MM.1S (cell line): ENCODE measurements at regions not wholly inside any gene's neighbourhood (a gene's known extent, or its start where the extent isn't known, plus 50 kb on each side); places are given as distances from the start of the nearest gene placed in this dataset.

Source experiments
- DNase-seq: peaks from one replicate; pipeline ENCODE4 v3.0.0-alpha.2; 2015
- H2AFZ ChIP-seq: fragments of 300-600 bp; sonication (generic); 2 replicates; pipeline ENCODE4 v1.6.0; 2016; ENCODE audit warnings: antibody characterized with exemption, low read length
- H3F3A ChIP-seq: fragments of 300-600 bp; sonication (generic); 2 replicates; pipeline ENCODE4 v1.6.1; 2016; ENCODE audit warnings: mild to moderate bottlenecking, antibody characterized with exemption, low read length, moderate library complexity, mixed read lengths; ENCODE audit not compliant: insufficient read depth
- H3K27ac ChIP-seq: fragments of 300-600 bp; sonication (generic); 2 replicates; pipeline ENCODE4 v1.5.1; 2016; ENCODE audit warnings: mild to moderate bottlenecking, low read length
- H3K27me3 ChIP-seq: fragments of 300-600 bp; sonication (generic); replicated peaks from 2 replicates; pipeline ENCODE4 v1.6.0; 2016; ENCODE audit warnings: low read length; ENCODE audit not compliant: insufficient read depth
- H3K36me3 ChIP-seq: fragments of 300-600 bp; sonication (generic); replicated peaks from 2 replicates; pipeline ENCODE4 v1.6.1; 2016; ENCODE audit warnings: mild to moderate bottlenecking, low read length, mixed read lengths; ENCODE audit not compliant: insufficient read depth
- H3K4me1 ChIP-seq: fragments of 300-600 bp; sonication (generic); 2 replicates; pipeline ENCODE4 v1.6.1; 2016; ENCODE audit warnings: low read length, mixed read lengths
- H3K4me2 ChIP-seq: fragments of 300-600 bp; sonication (generic); 2 replicates; pipeline ENCODE4 v1.6.0; 2016; ENCODE audit warnings: low read depth, low read length
- H3K4me3 ChIP-seq: fragments of 300-600 bp; sonication (generic); 2 replicates; pipeline ENCODE4 v1.5.1; 2016; ENCODE audit warnings: low read length, mixed read lengths
- H3K79me2 ChIP-seq: fragments of 300-600 bp; sonication (generic); 2 replicates; pipeline ENCODE4 v1.6.1; 2016; ENCODE audit warnings: mixed run types, low read length, mixed read lengths
- H3K9ac ChIP-seq: fragments of 300-600 bp; sonication (generic); 2 replicates; pipeline ENCODE4 v1.6.1; 2016; ENCODE audit warnings: low read length, mixed read lengths
- H3K9me2 ChIP-seq: fragments of 300-600 bp; sonication (generic); replicated peaks from 2 replicates; pipeline ENCODE4 v1.6.1; 2016; ENCODE audit warnings: mild to moderate bottlenecking, low read length, mixed read lengths; ENCODE audit not compliant: insufficient read depth
- H3K9me3 ChIP-seq: fragments of 300-600 bp; sonication (generic); replicated peaks from 2 replicates; pipeline ENCODE4 v1.6.1; 2016; ENCODE audit warnings: mild to moderate bottlenecking, low read length, mixed read lengths; ENCODE audit not compliant: insufficient read depth
- H4K20me1 ChIP-seq: fragments of 300-600 bp; sonication (generic); 2 replicates; pipeline ENCODE4 v1.6.1; 2016; ENCODE audit warnings: mild to moderate bottlenecking, low read length, moderate library complexity, mixed read lengths; ENCODE audit not compliant: insufficient read depth
- CTCF ChIP-seq: fragments of 300-600 bp; sonication (generic); IDR thresholded peaks from 2 replicates; pipeline ENCODE4 v1.5.1; 2016; ENCODE audit warnings: antibody characterized with exemption, low read length, mixed read lengths
- EZH2 ChIP-seq: fragments of 300-600 bp; sonication (generic); optimal IDR thresholded peaks from 2 replicates; pipeline ENCODE3; 2017; ENCODE audit warnings: low read depth, mild to moderate bottlenecking, antibody characterized with exemption, low read length, mixed read lengths
- EZH2phosphoT487 ChIP-seq: fragments of 300-600 bp; sonication (generic); IDR thresholded peaks from 2 replicates; pipeline ENCODE4 v1.6.1; 2018; ENCODE audit warnings: antibody characterized with exemption, low read length

- Histone ChIP-seq H3K4me3 (no peak overlapping the region), H3K4me2 (no peak overlapping the region), H3K79me2 (no peaks in the 10 kb centered on the region), H3K4me1 (no peaks in the 10 kb centered on the region), H3K27ac (no peak overlapping the region), H2AFZ (no peak overlapping the region), H3K9me2 (no peaks in the 10 kb centered on the region), H3K9ac (no peak overlapping the region), H3K36me3 (no peaks in the 10 kb centered on the region), H3F3A (no peaks in the 10 kb centered on the region), H4K20me1 (no peaks in the 10 kb centered on the region), H3K27me3 (no peaks in the 10 kb centered on the region), H3K9me3 (no peaks in the 10 kb centered on the region)
- no peak for TF ChIP-seq CTCF
- TF ChIP-seq EZH2phosphoT487 = no peak
- no peak for TF ChIP-seq EZH2
- DNase-seq = no peak
Measured at GRCh38 chr10:121154846-121155245, 303.7 kb downstream of the WDR11 start.

- no peaks in the 10 kb centered on the region; the same call in 1 of the 2 replicates for H3K9me3 ChIP-seq
- H3K4me3 ChIP-seq = no peak overlapping the region
- no peak overlapping the region for H3K9ac ChIP-seq
- no peak overlapping the region for H2AFZ ChIP-seq
- no peak overlapping the region for H3K4me2 ChIP-seq
- no peaks in the 10 kb centered on the region for H3K79me2 ChIP-seq
- H3K36me3 ChIP-seq = no peaks in the 10 kb centered on the region
- no peaks in the 10 kb centered on the region for H3F3A ChIP-seq
- no peak overlapping the region for H3K27ac ChIP-seq
- no peaks in the 10 kb centered on the region for H3K27me3 ChIP-seq
- no peaks in the 10 kb centered on the region for H4K20me1 ChIP-seq
- TF ChIP-seq EZH2 = no peak
- H3K4me1 ChIP-seq = no peaks in the 10 kb centered on the region
- no peak for DNase-seq
- H3K9me2 ChIP-seq = no peaks in the 10 kb centered on the region
Measured at GRCh38 chr10:121155742-121156474, 304.7 kb downstream of the WDR11 start.

- no peaks in the 10 kb centered on the region for H3K4me1 ChIP-seq
- H3K9me3 ChIP-seq = no peaks in the 10 kb centered on the region; the same call in 1 of the 2 replicates
- no peaks in the 10 kb centered on the region for H4K20me1 ChIP-seq
- no peaks in the 10 kb centered on the region for H3K27me3 ChIP-seq
- H3K79me2 ChIP-seq = no peaks in the 10 kb centered on the region
- no peak overlapping the region for H3K4me2 ChIP-seq
- H3K27ac ChIP-seq = no peak overlapping the region
- no peak for TF ChIP-seq EZH2
- no peak for TF ChIP-seq CTCF
- TF ChIP-seq EZH2phosphoT487 = no peak
- H3K36me3 ChIP-seq = no peaks in the 10 kb centered on the region
- H3K9me2 ChIP-seq = no peaks in the 10 kb centered on the region
- H3K4me3 ChIP-seq = no peak overlapping the region
- no peaks in the 10 kb centered on the region for H3F3A ChIP-seq
- DNase-seq = no peak
- H3K9ac ChIP-seq = no peak overlapping the region
- H2AFZ ChIP-seq = no peak overlapping the region
Measured at GRCh38 chr10:121157998-121158397, 306.8 kb downstream of the WDR11 start.

GRCh38 chr10:121158988-121159579 lies 307.9 kb downstream of the WDR11 start:
- Histone ChIP-seq H3K9ac (no peak overlapping the region), H3K9me2 (no peaks in the 10 kb centered on the region), H3F3A (no peaks in the 10 kb centered on the region), H3K27me3 (no peaks in the 10 kb centered on the region), H3K79me2 (no peaks in the 10 kb centered on the region), H3K9me3 (no peaks in the 10 kb centered on the region; the same call in 1 of the 2 replicates), H2AFZ (no peak overlapping the region), H3K27ac (no peak overlapping the region), H3K4me2 (no peak overlapping the region), H4K20me1 (no peaks in the 10 kb centered on the region), H3K36me3 (no peaks in the 10 kb centered on the region), H3K4me1 (no peaks in the 10 kb centered on the region), H3K4me3 (no peak overlapping the region)
- no peak for TF ChIP-seq CTCF
- TF ChIP-seq EZH2 = no peak
- TF ChIP-seq EZH2phosphoT487 = no peak
- no peak for DNase-seq
